CD14-positive monocyte (primary cell): ENCODE measurements at regions not wholly inside any gene's neighbourhood (a gene's known extent, or its start where the extent isn't known, plus 50 kb on each side); places are given as distances from the start of the nearest gene placed in this dataset.

Experiments
- DNase-seq, 3 donors: peaks; one replicate each; pipeline ENCODE4 v3.0.0-alpha.2; 2011 to 2022
- H2AFZ ChIP-seq: 2 replicates; pipeline ENCODE4 v1.6.0; 2012; ENCODE audit warnings: mild to moderate bottlenecking, low read depth, low read length, inconsistent platforms; ENCODE audit not compliant: insufficient read depth, poor library complexity, severe bottlenecking
- H3K27ac ChIP-seq, 2 donors: 1 replicate in 1 of 2; 2 replicates in 1 of 2; pipeline ENCODE4 v1.5.1; 2012 to 2013; ENCODE audit warnings: low read length in 2 of 2, control low read depth in 1 of 2, inconsistent platforms in 1 of 2, low read depth in 1 of 2, mild to moderate bottlenecking in 1 of 2
- H3K27me3 ChIP-seq, 2 donors: one replicate each; pipeline versions ENCODE4 v1.6.0 to v1.6.1; 2011 to 2013; ENCODE audit warnings: low read length in 2 of 2; ENCODE audit not compliant: control insufficient read depth in 2 of 2, insufficient read depth in 2 of 2
- H3K36me3 ChIP-seq, 2 donors: replicated peaks in 1 of 2; 1 replicate in 1 of 2; 2 replicates in 1 of 2; pipeline versions ENCODE4 v1.5.1 to v1.6.1; 2012 to 2013; ENCODE audit warnings: low read length in 2 of 2, control low read depth in 1 of 2, inconsistent platforms in 1 of 2, mild to moderate bottlenecking in 1 of 2; ENCODE audit not compliant: insufficient read depth in 2 of 2, control insufficient read depth in 1 of 2
- H3K4me1 ChIP-seq, 2 donors: 1 replicate in 1 of 2; 2 replicates in 1 of 2; pipeline versions ENCODE4 v1.5.1 to v1.6.1; 2012 to 2013; ENCODE audit warnings: low read length in 2 of 2, control low read depth in 1 of 2, inconsistent platforms in 1 of 2, mild to moderate bottlenecking in 1 of 2, moderate library complexity in 1 of 2; ENCODE audit not compliant: insufficient read depth in 2 of 2, control insufficient read depth in 1 of 2
- H3K4me2 ChIP-seq: replicated peaks from 2 replicates; pipeline ENCODE3; 2012; ENCODE audit warnings: low read length, moderate library complexity, mild to moderate bottlenecking; ENCODE audit not compliant: poor library complexity, severe bottlenecking; ENCODE audit errors: extremely low read depth
- H3K4me3 ChIP-seq, 3 experiments: fragments of 200-600 bp in 1 of 3; sonication (generic) in 1 of 3; replicated peaks in 1 of 3; 1 replicate in 2 of 3; 2 replicates in 1 of 3; pipeline ENCODE4 v1.5.1; 2011 to 2013; ENCODE audit warnings: low read length in 3 of 3, mild to moderate bottlenecking in 3 of 3, control low read depth in 2 of 3, low read depth in 2 of 3, inconsistent platforms in 1 of 3, moderate library complexity in 1 of 3
- H3K79me2 ChIP-seq: 2 replicates; pipeline ENCODE4 v1.6.0; 2012; ENCODE audit warnings: mild to moderate bottlenecking, control low read depth, inconsistent platforms, low read length, moderate library complexity; ENCODE audit not compliant: insufficient read depth
- H3K9ac ChIP-seq: 2 replicates; pipeline ENCODE4 v1.6.0; 2017; ENCODE audit warnings: low read length, mild to moderate bottlenecking; ENCODE audit not compliant: insufficient read depth, poor library complexity, severe bottlenecking
- H3K9me3 ChIP-seq, 2 donors: replicated peaks in 1 of 2; 1 replicate in 1 of 2; 2 replicates in 1 of 2; pipeline versions ENCODE4 v1.5.1 to v1.6.1; 2012 to 2013; ENCODE audit warnings: low read length in 2 of 2, control low read depth in 1 of 2; ENCODE audit not compliant: control insufficient read depth in 1 of 2, insufficient read depth in 1 of 2
- H4K20me1 ChIP-seq: 2 replicates; pipeline ENCODE4 v1.6.0; 2012; ENCODE audit warnings: mild to moderate bottlenecking, low read length, control low read depth, moderate library complexity; ENCODE audit not compliant: insufficient read depth
- H3K27ac Mint-ChIP-seq, 7 donors: one replicate each; pipeline ENCODE4 v1.8.0; 2020; ENCODE audit warnings: mild to moderate bottlenecking in 7 of 7, mixed read lengths in 7 of 7, moderate library complexity in 6 of 7, inconsistent platforms in 2 of 7
- H3K27me3 Mint-ChIP-seq, 3 donors: one replicate each; pipeline ENCODE4 v1.8.0; 2021 to 2022; ENCODE audit warnings: low read depth in 3 of 3, mild to moderate bottlenecking in 3 of 3, mixed read lengths in 3 of 3, moderate library complexity in 3 of 3, inconsistent platforms in 1 of 3
- H3K36me3 Mint-ChIP-seq, 2 donors: one replicate each; pipeline ENCODE4 v1.8.0; 2020; ENCODE audit warnings: mixed read lengths in 2 of 2, inconsistent platforms in 1 of 2, mild to moderate bottlenecking in 1 of 2
- H3K4me1 Mint-ChIP-seq: one replicate; pipeline ENCODE4 v1.8.0; 2020; ENCODE audit warnings: mild to moderate bottlenecking, mixed read lengths
- H3K4me3 Mint-ChIP-seq, 2 donors: one replicate each; pipeline ENCODE4 v1.8.0; 2020; ENCODE audit warnings: mild to moderate bottlenecking in 2 of 2, mixed read lengths in 2 of 2, moderate library complexity in 1 of 2
- H3K9me3 Mint-ChIP-seq, 7 donors: one replicate each; pipeline ENCODE4 v1.8.0; 2020 to 2022; ENCODE audit warnings: mixed read lengths in 7 of 7, mild to moderate bottlenecking in 6 of 7, moderate library complexity in 6 of 7, inconsistent platforms in 2 of 7
- WGBS: methylation state at CpG from one replicate; pipeline ENCODE4 v1.1.5; 2013; ENCODE audit warnings: missing lambda C conversion rate; ENCODE audit not compliant: insufficient coverage; 5-methylcytosine and 5-hydroxymethylcytosine counted together
- intact Hi-C, 2 donors: fragments of 100-400 bp; cut with micrococcal nuclease; formaldehyde crosslinking; loops; one replicate each; pipeline versions ENCODE4 v1.15.0 to v1.15.1; 2023
- TF ChIP-seq, protein P1 (sequence below): fragments of 200-600 bp; IDR thresholded peaks from one replicate; pipeline ENCODE4 v1.8.0; 2022; ENCODE audit warnings: antibody characterized with exemption, mild to moderate bottlenecking

DNA sequence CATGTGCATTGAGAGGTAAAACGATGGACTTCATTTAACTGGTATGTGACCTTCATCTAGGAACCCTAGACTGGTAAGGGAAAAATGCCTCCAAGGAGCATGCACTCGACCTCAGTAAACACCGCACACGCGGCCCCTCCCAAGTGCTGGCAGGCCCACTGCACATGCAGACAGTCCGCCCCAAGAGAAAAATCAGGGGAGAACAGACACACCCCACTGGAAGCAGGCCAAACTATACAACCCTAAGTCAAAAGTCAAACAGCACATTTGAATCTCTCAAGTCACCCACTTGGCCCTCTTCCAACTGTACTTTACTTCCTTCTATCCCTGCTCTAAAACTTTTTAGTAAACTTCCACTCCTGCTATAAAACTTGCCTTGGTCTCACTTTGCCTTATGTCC, 250.1 kb upstream of the HES1 start:
- TF ChIP-seq, protein P1, sequence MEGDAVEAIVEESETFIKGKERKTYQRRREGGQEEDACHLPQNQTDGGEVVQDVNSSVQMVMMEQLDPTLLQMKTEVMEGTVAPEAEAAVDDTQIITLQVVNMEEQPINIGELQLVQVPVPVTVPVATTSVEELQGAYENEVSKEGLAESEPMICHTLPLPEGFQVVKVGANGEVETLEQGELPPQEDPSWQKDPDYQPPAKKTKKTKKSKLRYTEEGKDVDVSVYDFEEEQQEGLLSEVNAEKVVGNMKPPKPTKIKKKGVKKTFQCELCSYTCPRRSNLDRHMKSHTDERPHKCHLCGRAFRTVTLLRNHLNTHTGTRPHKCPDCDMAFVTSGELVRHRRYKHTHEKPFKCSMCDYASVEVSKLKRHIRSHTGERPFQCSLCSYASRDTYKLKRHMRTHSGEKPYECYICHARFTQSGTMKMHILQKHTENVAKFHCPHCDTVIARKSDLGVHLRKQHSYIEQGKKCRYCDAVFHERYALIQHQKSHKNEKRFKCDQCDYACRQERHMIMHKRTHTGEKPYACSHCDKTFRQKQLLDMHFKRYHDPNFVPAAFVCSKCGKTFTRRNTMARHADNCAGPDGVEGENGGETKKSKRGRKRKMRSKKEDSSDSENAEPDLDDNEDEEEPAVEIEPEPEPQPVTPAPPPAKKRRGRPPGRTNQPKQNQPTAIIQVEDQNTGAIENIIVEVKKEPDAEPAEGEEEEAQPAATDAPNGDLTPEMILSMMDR = no peak
- no peak overlapping the region for H2AFZ ChIP-seq
- Mint-ChIP-seq H3K27ac (peak overlapping the region in 2 of 7 donors; percentile 23 to 54), H3K4me3 (no peak overlapping the region), H3K9me3 (peaks cover 0 to 15% (median 4%) of the 10 kb centered on the region in 7 donors), H3K4me1 (peaks cover 8% of the 10 kb centered on the region), H3K27me3 (peaks cover 0 to 2% (median 1%) of the 10 kb centered on the region in 3 donors), H3K36me3 (no peaks in the 10 kb centered on the region)
- no peaks in the 10 kb centered on the region for H3K27me3 ChIP-seq
- H3K9ac ChIP-seq = no peak overlapping the region
- WGBS = 86% methylated on average over 2 of the region's 6 CpGs
- H3K4me3 ChIP-seq = no peak overlapping the region
- intact Hi-C loops = no loop called here
- no peak for DNase-seq
- no peaks in the 10 kb centered on the region for H3K9me3 ChIP-seq
- H3K36me3 ChIP-seq = no peaks in the 10 kb centered on the region
- H3K27ac ChIP-seq = no peak overlapping the region
- no peak overlapping the region for H3K4me2 ChIP-seq
- no peaks in the 10 kb centered on the region for H4K20me1 ChIP-seq
- no peaks in the 10 kb centered on the region for H3K4me1 ChIP-seq
- no peaks in the 10 kb centered on the region for H3K79me2 ChIP-seq

DNA sequence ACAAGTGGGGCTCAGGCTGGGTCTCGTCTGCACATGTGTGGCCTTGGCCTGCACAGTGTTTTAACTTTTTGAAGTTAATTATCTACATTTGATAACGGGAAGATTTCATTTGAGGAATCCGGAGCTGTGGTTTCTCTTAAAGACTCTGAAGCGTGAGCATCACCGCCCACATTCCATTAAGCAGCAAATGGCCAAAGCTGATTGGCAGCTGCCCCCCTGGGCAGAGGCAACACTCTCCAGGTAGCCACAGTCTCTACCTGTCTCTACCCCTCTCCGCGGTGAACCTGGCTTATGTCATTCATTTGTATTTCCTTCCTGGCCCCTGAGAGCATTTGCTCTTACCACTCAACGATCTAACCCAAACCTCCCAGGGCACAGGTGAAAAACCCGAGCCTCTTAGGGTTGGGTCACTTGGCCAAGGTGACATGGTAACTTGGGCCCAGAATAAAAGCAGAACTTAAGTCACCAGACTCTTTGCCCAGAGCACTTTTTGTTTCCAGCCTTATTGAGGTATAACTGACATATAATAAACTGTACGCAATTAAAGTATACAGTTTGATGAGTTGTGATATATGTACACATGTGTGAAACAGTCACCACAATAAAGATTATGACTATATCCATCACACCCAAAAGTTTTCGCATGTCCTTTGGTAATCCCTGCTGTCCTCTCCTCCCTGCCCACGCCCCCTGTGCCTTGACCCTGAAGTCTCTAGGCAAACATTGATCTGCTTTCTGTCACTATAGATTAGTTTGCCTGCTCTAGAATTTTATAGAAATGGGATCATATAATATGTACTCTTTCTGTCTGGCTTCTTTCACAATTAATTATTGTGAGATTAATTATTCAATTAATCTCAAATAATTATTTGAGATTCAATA, 245.7 kb upstream of the HES1 start:
- Mint-ChIP-seq H3K27ac (no peak overlapping the region), H3K4me3 (no peak overlapping the region), H3K27me3 (peaks cover 0 to 3% (median 3%) of the 10 kb centered on the region in 3 donors), H3K4me1 (peaks cover 15% of the 10 kb centered on the region), H3K9me3 (peaks cover 0 to 9% (median 4%) of the 10 kb centered on the region in 7 donors), H3K36me3 (no peaks in the 10 kb centered on the region)
- Histone ChIP-seq H4K20me1 (no peaks in the 10 kb centered on the region), H3K9me3 (no peaks in the 10 kb centered on the region), H3K27me3 (no peaks in the 10 kb centered on the region), H3K79me2 (no peaks in the 10 kb centered on the region), H2AFZ (no peak overlapping the region), H3K27ac (no peak overlapping the region), H3K36me3 (no peaks in the 10 kb centered on the region), H3K4me3 (no peak overlapping the region), H3K9ac (no peak overlapping the region), H3K4me2 (no peak overlapping the region), H3K4me1 (no peaks in the 10 kb centered on the region)
- DNase-seq = no peak
- TF ChIP-seq, protein P1 = no peak
- 90% methylated on average over 6 of the region's 12 CpGs for WGBS
- intact Hi-C loops = no loop called here
